ENCODE measurements at regions not wholly inside any gene's neighbourhood (a gene's known extent, or its start where the extent isn't known, plus 50 kb on each side); places are given as distances from the start of the nearest gene placed in this dataset.

DNA sequence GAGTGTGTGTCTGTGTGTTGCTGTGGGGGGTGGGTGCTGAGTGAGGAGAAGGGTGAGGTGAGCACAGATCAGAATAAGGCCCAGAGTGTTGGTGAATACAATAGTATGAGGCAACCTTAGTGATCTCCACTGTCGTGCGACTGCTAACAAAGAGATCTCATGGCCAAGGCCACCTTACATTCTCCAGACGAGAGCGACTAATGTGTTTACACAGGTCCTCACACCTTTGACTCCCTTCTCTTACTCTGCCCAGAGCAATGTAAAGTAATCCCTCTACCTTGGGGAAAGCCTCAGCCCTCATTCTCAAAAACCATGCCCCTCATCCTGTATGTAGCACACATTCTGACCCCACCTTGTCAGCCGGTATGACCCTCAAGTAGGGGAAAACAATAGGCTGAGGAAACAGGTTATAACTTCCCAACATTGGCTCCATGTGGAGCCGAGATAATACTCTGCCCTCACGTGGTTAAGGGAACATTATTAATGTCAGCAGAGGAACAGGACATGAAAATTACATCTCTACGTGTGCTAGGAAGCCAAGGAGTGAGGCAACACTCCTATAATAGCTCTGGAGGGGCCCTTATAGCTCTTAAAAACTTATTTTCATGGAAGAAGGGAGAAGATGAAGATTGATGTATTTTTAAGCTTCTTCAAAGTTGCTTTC, 323.0 kb upstream of the NT5C1B start:
- H3K36me3 ChIP-seq (replicated peaks; ENCODE audit: control insufficient read depth, insufficient read depth, low read length) = no peaks in the 10 kb centered on the region
- DNase-seq = no peak
- no peaks in the 10 kb centered on the region for H3K27me3 ChIP-seq (ENCODE audit: control insufficient read depth, insufficient read depth, low read length)
- H3K4me3 ChIP-seq (ENCODE audit: insufficient read depth, low read depth, low read length) = no peak overlapping the region

DNA sequence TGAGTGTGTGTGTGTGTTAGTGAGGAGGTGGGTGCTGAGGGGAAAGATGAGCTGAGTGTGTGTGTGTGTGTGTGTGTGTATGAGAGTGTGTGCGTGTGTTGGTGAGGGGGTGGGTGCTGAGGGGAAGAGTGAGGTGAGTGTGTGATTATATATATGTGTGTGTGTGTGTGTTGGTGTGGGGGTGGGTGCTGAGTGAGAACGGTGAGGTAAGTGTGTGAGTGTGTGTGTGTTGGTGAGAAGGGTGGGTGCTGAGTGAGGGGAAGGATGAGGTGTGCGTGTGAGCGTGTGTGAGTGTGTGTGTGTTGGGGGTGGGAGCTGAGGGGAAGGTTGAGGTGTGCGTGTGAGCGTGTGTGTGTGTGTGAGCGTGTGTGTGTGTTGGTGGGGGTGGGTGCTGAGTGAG, 322.0 kb upstream of the NT5C1B start:
- no peak for DNase-seq
- Histone ChIP-seq H3K36me3 (replicated peaks; ENCODE audit: control insufficient read depth, insufficient read depth, low read length) (no peaks in the 10 kb centered on the region), H3K4me3 (ENCODE audit: insufficient read depth, low read depth, low read length) (no peak overlapping the region), H3K27me3 (ENCODE audit: control insufficient read depth, insufficient read depth, low read length) (no peaks in the 10 kb centered on the region)

DNA sequence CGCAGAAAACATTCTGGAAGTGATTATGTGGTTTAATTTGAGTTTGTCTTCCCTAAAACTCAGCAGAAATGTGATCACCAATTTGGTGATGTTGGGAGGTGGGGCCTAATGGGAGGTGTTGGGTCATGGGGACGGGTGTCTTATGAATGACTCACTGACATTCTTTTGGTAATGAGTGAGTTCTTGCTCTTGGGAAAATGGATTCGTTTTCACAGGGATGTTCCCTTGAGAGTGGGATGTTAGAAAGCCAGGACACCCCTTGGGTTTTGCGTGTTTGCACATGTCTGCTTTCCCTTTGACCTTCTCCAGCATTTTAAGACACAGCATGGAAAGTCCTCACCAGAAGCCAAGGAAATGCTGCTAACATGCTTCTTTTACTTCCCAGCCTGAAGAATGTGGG, 321.5 kb upstream of the NT5C1B start:
- H3K36me3 ChIP-seq (replicated peaks; ENCODE audit: control insufficient read depth, insufficient read depth, low read length) = no peaks in the 10 kb centered on the region
- no peaks in the 10 kb centered on the region for H3K27me3 ChIP-seq (ENCODE audit: control insufficient read depth, insufficient read depth, low read length)
- DNase-seq = no peak
- no peak overlapping the region for H3K4me3 ChIP-seq (ENCODE audit: insufficient read depth, low read depth, low read length)

DNA sequence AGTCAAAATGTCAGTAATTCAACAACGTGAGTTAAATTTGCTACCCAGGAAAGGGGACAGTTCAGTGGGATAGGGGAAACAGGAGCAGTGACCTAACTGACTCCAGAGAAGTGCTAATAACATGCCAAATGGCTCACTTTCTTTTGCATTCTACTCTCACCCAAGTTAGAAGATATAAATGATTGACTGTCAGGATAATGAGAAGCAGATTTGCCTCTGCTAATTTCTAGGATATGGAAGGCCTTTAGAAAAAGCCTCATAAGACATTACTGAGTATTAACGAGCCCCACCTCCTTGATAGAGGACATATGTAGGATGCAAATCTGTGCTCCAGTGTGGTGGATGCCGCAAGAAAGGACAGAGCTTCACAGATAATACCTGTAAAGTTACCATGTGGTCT, 318.6 kb upstream of the NT5C1B start:
- no peaks in the 10 kb centered on the region for H3K36me3 ChIP-seq (replicated peaks; ENCODE audit: control insufficient read depth, insufficient read depth, low read length)

DNA sequence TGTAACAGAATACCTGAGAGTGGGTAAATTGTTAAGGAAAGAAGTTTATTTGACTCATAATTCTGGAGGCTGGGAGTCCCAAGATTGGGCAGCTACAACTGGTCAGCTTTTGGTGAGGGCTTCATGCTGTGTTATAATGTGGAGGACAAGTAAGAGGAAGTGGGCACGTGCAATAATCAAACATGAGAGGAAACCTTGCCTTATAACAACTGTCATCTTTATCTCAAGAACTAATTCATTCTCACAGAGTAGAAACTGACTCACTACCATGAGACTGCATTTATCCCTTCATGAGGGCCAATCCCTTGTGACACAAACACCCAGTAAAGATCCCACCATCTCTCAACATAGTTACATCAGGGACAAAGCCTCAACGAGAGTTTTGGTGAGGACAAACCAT, 318.1 kb upstream of the NT5C1B start:
- Histone ChIP-seq H3K27me3 (ENCODE audit: control insufficient read depth, insufficient read depth, low read length) (no peaks in the 10 kb centered on the region), H3K36me3 (replicated peaks; ENCODE audit: control insufficient read depth, insufficient read depth, low read length) (no peaks in the 10 kb centered on the region), H3K4me3 (ENCODE audit: insufficient read depth, low read depth, low read length) (no peak overlapping the region)
- DNase-seq = no peak

More for the DNA sequence above, 318.6 kb upstream of the NT5C1B start:
- H3K27me3 ChIP-seq (ENCODE audit: control insufficient read depth, insufficient read depth, low read length) = no peaks in the 10 kb centered on the region
- no peak overlapping the region for H3K4me3 ChIP-seq (ENCODE audit: insufficient read depth, low read depth, low read length)
- no peak for DNase-seq

DNA sequence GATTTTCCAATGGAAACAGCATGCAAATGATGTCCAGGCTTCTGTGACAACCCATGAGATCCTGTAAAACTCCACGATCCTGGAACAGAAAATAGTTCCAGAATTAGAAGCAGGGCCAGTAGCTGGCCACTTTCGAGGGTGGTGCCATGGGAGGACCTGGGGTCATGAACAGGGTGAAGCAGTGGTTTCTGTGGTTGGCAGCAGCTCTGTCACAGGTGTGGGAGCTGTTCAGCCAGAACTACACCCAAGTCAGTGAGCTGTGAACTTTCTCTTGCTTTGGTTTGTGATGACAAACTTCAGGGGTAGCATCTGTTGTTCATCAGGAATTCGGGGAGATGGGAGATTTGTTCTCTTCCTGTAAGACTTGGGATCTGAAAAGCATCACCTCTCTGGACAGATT, 314.4 kb upstream of the NT5C1B start:
- H3K27me3 ChIP-seq (ENCODE audit: control insufficient read depth, insufficient read depth, low read length) = no peaks in the 10 kb centered on the region
- H3K36me3 ChIP-seq (replicated peaks; ENCODE audit: control insufficient read depth, insufficient read depth, low read length) = no peaks in the 10 kb centered on the region
- H3K4me3 ChIP-seq (ENCODE audit: insufficient read depth, low read depth, low read length) = no peak overlapping the region
- DNase-seq = no peak

DNA sequence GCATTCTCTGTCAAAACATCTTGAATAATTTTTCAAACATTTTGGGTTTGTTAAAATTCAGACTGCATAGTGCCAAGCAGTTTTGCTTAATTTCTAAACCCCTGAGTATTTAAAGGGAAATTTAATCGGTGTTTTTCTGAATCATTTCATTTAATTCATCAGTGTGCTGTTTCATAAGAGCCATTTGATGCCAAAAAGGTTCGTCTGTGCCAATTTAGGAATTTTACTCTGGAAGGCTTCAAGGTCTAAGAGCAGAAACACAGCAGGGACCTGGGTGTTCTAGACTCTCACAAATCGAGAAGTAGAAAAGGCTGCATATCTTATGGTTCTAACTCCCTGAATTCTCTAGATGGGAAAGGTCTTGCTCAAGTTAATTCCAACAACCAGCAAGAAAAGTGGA, 311.9 kb upstream of the NT5C1B start:
- Histone ChIP-seq H3K4me3 (ENCODE audit: insufficient read depth, low read depth, low read length) (no peak overlapping the region), H3K36me3 (replicated peaks; ENCODE audit: control insufficient read depth, insufficient read depth, low read length) (no peaks in the 10 kb centered on the region), H3K27me3 (ENCODE audit: control insufficient read depth, insufficient read depth, low read length) (no peaks in the 10 kb centered on the region)
- no peak for DNase-seq

DNA sequence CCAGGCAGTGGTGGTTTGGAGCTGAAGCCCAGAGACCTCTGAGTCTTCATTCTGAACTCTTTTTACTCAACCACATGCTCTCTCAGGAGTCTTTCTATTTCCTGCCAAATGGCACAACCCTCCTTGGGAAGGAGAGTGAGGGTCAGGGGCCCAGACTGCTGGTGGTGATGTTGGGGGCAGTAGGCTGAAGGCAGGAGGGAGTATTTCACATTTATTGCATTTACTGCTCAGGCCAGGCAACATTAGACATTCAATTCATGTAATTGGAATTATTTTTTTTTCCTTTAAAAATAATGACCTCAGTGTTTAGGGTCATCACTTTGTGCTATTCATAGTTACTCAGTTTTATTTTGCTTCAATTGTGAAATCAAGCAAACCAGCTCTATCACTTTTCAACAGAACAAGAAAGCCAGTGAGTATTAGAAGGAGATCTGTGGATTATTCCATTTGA, 311.3 kb upstream of the NT5C1B start:
- DNase-seq = no peak
- Histone ChIP-seq H3K36me3 (replicated peaks; ENCODE audit: control insufficient read depth, insufficient read depth, low read length) (no peaks in the 10 kb centered on the region), H3K27me3 (ENCODE audit: control insufficient read depth, insufficient read depth, low read length) (no peaks in the 10 kb centered on the region)

DNA sequence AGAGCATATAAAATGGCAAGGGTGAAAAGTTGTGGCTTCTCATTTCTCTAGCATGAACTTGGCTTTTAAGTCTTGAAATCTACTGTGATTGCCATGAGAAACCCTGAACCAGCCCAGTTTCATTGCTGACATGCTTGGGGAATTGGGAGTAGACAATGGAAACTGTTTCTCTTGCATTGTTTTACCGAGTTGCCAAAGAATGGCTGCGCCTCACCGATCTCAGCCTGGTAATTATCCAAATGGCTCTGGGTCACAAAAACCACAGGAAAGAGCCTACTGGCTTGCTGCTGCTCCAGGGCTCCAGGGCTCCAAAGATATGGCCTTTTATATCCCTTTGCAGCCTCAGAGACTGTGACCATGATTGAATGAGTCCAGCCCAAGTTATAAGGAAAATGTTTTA, 310.4 kb upstream of the NT5C1B start:
- DNase-seq = no peak
- Histone ChIP-seq H3K36me3 (replicated peaks; ENCODE audit: control insufficient read depth, insufficient read depth, low read length) (no peaks in the 10 kb centered on the region), H3K4me3 (ENCODE audit: insufficient read depth, low read depth, low read length) (no peak overlapping the region), H3K27me3 (ENCODE audit: control insufficient read depth, insufficient read depth, low read length) (no peaks in the 10 kb centered on the region)

More for the DNA sequence above, 311.3 kb upstream of the NT5C1B start:
- no peak overlapping the region for H3K4me3 ChIP-seq (ENCODE audit: insufficient read depth, low read depth, low read length)

DNA sequence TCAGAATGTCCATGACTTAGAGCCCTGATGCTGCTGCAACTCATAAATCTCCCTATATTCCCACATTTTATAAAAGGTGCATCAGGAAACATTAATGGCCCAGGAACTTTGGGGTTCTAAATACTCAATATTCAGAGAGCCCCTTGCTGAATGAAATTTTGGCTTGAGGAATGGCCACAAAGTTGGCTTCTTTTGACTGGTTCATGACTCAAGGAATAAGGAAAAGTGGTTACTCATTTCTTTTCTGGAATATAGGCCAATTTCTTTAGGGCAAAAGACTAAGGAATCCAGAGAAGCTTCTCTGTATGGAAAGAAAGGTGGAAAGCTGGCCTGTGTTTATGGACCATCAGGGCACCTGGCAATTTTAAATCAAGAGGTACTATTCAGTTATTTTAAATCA, 308.9 kb upstream of the NT5C1B start:
- DNase-seq = no peak
- no peak overlapping the region for H3K4me3 ChIP-seq (ENCODE audit: insufficient read depth, low read depth, low read length)
- H3K36me3 ChIP-seq (replicated peaks; ENCODE audit: control insufficient read depth, insufficient read depth, low read length) = no peaks in the 10 kb centered on the region
- H3K27me3 ChIP-seq (ENCODE audit: control insufficient read depth, insufficient read depth, low read length) = no peaks in the 10 kb centered on the region

DNA sequence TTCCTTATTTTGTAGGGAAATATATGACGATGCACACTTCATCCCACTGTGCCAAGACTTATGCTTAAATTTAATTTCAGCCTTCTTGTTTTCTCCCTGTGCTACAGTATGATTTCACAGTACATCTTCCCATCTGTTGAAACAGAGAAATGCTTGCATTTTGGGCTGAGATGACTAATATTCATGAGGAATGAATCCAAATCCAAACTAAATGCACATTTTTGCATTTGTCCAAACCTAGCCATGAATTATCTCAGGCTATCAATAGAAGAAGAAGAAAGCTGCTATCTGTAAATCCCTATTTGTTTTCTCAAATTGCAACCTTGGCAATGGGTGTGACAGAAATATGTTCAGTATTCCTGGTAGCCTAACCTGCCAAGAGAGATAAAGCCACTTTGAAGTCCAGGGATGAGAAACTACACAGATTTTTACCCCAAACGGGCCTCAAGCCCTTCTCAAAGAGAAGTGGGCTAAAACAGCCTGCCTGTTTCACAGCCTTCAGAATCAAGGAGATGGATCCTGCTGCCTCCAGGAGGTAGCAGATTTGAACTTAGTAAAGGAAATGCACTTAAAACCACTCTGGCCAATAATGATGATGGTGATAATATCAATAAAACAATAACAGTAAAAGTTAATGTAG, 306.9 kb upstream of the NT5C1B start:
- no peak for DNase-seq
- H3K4me3 ChIP-seq (ENCODE audit: insufficient read depth, low read depth, low read length) = no peak overlapping the region
- no peaks in the 10 kb centered on the region for H3K36me3 ChIP-seq (replicated peaks; ENCODE audit: control insufficient read depth, insufficient read depth, low read length)
- H3K27me3 ChIP-seq (ENCODE audit: control insufficient read depth, insufficient read depth, low read length) = no peaks in the 10 kb centered on the region

DNA sequence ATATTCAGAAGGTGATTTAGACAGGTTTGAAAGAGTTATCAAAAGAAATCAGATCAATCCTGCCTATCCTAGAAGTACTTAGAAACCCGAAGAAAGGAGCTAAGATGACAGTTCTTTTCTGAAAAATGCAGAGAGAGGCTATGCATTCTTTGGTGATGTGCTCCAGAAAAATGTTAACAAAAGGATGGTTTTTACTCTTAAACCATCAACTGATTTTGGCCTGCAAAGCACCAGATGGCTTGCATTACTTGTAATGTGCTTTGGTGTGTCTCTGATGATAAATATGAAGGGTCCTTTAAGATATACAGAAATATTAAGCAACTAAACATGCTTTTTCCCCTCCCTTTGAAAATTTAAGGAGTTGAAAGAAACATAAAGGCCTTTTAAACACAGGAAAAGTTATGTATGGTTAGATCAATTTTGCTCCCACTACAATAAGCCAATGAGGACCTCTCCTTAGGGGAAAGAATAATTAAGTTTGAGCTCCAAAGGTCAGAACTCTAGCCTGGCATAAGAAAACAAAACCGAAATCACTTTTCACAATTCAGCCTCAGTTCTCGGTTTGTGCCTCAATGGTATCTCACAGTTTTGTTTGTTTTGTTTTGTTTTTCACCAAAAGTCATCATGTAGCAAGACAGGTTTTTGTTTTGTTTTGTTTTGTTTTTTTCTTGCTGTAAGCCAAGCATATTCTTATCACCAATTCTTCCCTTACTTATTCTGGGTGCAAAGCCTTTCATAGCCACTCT, 302.4 kb upstream of the NT5C1B start:
- Histone ChIP-seq H3K36me3 (replicated peaks; ENCODE audit: control insufficient read depth, insufficient read depth, low read length) (no peaks in the 10 kb centered on the region), H3K27me3 (ENCODE audit: control insufficient read depth, insufficient read depth, low read length) (no peaks in the 10 kb centered on the region), H3K4me3 (ENCODE audit: insufficient read depth, low read depth, low read length) (no peak overlapping the region)
- DNase-seq = no peak

DNA sequence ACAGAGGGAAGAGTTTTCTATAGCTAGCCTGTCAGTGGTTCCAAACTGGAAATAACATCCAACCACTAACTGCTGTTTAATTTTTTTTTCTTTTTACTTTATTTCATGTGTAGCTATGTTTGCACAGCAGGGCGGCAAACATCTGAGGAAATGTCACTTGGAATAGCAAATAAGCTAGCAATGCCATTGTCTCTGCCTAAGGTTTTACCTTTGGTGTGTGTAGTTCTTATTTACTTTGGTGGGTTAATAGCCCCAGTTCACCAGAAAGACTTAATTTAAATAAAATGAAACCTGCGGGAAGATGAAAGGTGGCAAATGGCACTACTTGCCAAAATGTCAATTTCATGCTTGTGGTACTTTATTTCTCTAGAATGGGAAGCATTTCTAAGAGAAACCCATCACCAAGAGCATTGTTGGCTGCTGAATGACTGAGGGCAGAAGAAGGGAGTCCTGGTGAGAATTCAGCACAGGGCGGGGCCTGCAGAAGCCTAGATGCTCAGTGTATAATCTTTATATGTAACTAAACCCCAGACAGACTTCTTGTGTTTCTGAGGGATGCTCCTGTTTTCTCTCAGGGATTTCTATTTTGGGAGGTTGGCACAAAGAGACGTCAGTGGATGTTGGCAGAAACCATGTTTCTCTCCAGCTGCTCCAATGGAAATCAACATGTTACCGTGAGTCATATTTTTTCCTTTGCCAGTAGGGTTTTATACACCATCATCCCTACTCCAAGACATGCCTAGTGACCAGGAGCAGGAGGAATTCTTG, 300.4 kb upstream of the NT5C1B start:
- DNase-seq = no peak
- Histone ChIP-seq H3K36me3 (replicated peaks; ENCODE audit: control insufficient read depth, insufficient read depth, low read length) (no peaks in the 10 kb centered on the region), H3K27me3 (ENCODE audit: control insufficient read depth, insufficient read depth, low read length) (no peaks in the 10 kb centered on the region), H3K4me3 (ENCODE audit: insufficient read depth, low read depth, low read length) (no peak overlapping the region)

DNA sequence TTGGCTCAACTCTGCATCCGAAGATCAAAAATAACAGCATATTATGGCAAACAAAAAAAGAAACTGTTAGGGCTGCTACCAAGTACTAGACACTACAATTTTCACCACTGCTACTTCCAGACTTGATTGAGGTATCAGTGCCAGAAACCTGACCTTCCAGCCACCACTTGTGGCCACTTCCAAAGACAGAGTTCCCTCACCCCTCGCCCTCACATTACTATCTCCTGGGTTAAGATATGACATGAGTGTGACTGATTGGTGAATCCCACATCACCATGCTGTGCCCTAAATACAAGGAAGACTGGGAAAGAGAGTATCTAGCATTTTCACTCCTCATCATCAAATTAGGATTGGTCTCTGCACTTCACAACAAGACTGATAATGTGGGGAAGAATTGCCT, 296.1 kb upstream of the NT5C1B start:
- Histone ChIP-seq H3K27me3 (ENCODE audit: control insufficient read depth, insufficient read depth, low read length) (no peaks in the 10 kb centered on the region), H3K4me3 (ENCODE audit: insufficient read depth, low read depth, low read length) (no peak overlapping the region), H3K36me3 (replicated peaks; ENCODE audit: control insufficient read depth, insufficient read depth, low read length) (no peaks in the 10 kb centered on the region)
- DNase-seq = no peak
